Stimulated activated CD4-positive, alpha-beta T cell treated with anti-CD3 and anti-CD28 coated beads, Interleukin-4, amount 100 ng/mL, for 48 hours (primary cell): ENCODE measurements at regions not wholly inside any gene's neighbourhood (a gene's known extent, or its start where the extent isn't known, plus 50 kb on each side); places are given as distances from the start of the nearest gene placed in this dataset.

Experiments
- DNase-seq, 2 donors: peaks; one replicate each; pipeline ENCODE4 v3.0.0-alpha.2; 2020; ENCODE audit warnings: low read depth in 2 of 2

DNA sequence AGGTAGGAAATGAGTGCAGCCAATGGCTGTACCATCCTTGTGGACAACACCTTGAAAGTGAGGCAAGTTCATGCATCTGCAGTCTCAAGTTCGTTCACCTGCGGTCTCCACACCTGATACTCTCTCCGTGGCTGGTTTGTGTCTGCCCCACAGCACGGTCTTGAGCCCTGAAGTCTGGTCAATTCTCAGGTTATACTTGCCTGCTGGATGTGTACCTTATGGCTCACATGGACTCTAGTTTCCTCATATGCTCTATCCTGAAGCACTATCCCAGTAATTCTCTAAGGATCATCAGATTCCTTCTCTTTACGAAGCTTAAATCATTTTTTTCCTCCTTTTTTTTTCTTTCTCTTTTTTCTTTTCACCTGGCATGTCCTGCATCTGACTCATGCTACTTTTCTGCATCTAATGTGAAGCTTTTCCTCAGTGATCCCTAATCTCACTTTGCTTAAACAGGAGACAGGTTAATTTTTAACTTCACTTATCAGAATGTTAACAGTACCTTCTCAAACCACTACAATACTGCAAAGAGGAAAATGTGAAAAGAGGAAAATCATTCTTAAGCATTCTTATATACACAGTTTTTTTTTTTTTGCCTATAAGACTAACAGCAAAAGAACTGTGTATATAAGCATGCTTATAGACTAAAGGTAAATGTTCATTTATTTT lies 511.2 kb downstream of the SOX11 start:
- no peak for DNase-seq

DNA sequence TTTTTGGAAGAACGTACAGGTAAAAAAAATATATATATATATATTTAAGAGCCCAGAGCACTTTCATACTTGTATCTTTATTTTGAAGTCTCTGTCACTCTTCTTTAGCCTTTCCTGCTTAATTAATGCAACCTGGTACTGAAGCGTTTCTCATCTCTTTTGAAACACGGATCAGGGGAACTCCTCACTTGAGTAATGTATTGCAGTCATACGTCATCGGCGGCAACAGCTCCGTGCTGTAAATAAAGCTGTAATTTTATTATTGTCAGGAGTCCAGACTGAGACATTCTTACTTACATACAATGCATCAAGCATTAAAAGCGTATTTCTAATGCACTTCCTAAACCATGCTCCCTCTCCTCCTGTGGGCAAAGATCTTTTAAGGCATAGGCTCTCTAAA lies 514.7 kb downstream of the SOX11 start:
- DNase-seq = no peak

DNA sequence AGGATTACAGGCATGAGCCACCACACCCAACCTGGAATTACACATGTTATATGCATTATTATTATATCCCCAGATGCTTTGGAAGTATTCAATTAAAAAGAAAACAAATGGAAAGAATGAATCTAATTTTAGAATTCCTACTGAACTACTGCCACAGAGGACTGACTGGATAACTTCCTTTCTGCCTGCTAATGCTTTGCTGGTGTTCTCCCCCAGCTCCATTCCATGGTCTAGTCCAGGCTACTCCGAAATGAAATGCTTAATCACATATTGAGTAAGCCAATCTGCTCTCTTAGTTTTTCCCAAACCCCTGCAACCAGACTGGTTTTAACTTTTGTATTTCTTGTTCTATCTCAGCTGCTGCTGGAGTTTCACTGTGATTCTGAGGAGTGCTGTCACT lies 519.1 kb downstream of the SOX11 start:
- DNase-seq = no peak

DNA sequence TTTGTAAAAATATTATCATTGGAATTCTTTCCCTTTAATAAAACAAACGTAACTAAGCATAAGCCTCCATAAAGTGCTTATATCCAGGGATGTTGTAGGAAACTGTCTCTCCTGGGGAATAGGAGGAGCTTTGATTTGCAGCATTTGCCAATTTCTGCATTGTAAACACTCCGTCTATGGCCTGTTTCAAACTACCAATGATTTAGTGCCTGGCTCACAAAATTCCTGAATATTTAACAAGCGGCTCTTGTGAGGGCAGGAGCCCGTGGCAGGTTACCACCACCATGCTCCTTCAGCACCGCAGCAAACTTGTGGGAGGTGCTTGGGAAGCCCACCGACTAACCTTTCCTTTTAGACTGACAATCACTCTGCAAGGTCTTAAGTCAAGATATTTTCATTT lies 520.3 kb downstream of the SOX11 start:
- DNase-seq = no peak

DNA sequence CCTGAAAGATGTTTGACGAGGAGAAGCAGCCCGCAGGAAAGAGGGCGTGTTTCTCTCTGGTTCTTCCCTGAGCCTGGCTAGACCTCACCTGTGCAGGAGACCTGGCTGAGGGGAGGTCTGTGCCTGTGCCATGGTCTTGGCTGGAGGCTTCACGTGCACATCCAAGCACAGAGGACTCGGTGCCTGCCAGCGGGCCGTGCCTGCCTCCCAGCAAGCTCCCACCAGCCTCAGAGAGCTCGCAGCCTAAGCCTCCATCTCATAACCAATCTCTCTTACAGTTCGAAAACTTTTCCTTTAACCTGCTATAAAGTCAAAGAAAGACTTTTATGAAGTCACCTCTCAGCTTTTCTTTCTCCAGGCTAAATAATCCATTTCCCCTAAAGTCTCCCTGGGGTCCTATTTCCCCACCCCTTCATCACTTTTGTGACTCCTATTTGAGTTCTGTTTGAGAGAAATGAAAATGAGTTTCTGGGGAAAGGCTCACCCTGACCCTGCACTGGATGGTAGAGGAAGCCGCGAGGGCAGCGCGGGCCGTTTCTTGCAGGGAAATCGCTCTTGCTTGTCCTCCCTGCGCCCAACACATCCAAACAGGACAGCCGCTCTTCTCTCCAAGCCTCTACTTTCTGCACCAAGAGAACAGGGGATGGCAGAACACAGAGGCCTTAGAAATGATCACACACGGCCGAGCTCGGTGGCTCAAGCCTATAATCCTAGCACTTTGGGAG lies 521.0 kb downstream of the SOX11 start:
- no peak for DNase-seq

DNA sequence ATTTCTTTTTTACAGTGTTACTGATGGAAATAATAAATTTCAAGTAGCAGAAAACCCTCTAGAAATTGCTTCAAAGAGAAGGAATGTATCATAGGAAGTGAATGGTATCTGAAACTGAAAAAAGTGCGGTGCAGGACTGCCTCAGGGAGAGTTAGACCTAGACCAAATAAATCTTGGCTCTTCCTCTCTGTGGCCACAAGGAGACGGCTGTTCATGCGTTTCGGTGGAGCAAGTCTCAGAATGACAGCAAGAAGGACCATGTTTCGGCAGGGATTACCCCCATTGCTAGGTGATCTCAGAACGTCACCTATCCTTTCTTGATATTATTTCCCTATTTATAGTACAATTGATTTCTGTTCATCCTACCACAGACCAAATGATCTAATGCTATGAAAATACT lies 522.3 kb downstream of the SOX11 start:
- DNase-seq = no peak

DNA sequence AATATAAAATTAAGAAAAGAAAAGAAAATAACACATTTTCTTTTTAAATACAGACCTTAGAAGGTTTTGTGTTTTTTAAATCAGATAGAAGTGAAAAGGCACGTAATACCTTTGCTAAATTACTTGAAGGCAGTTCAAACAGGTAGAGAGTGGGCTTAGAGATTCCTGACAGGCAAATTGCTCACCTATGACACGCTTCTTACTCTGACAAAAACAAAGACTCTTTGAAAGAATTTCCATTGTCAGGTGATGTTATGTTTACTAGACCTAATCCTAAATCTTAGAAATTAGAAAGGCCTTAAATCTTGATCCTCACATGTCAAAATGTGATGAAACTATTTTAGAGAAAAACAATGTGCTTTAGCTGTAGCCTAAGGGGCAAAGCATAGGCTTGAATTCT lies 522.9 kb downstream of the SOX11 start:
- DNase-seq = no peak

DNA sequence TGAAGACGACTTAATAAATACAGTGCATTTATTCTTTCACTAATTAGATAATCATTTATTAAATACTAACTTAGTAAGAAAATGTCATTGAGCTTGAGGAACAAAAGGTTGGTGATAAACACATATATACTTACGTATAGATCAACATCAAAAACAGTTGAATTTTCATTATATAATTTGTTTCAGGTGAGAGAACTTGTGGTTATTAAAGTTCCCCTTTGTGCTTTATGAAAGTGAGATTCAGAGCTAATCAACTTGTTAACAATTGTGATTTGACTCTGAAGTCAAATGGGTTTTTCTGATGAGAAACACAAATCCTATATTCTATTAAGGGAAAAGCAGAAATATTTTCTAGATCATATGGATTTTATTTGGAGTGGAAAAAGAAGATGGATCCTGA lies 524.0 kb downstream of the SOX11 start:
- no peak for DNase-seq

DNA sequence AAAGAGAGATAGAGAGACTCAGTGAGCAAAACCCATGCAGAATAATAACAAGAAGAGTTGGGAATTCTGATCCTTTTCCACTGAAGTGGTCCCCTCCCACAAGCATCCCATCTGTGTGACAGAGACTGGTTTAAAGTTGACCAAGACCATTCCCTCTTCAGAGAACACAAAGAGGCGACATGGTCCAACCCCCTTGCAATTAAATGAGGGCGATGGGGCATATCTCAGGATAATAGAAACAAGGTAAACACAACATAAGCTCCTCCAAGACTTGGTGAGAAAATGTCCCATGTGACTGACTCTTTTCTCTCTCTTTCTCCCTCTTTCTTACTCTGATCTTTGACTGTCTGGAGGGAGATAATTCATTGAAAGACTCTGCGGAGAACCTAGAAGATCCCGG lies 526.7 kb downstream of the SOX11 start:
- no peak for DNase-seq

DNA sequence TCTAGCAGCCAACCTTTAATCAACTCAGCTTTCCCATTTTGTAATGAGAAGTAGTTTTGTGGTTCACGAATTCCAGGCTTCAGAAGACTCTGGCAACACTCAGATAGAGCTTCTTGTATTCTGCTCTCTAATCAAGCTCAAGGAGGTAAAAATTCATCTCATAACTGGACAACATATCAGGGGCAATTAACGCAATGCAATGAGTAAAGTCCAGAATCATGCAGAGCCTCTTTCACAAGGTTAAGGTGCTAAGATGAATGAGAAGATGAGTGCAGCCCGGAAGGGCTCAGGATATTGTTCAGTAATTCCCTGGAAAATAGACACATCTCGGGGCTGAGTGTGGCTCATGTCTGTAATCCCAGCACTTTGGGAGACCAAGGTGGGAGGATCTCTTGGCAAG lies 527.7 kb downstream of the SOX11 start:
- DNase-seq = no peak

DNA sequence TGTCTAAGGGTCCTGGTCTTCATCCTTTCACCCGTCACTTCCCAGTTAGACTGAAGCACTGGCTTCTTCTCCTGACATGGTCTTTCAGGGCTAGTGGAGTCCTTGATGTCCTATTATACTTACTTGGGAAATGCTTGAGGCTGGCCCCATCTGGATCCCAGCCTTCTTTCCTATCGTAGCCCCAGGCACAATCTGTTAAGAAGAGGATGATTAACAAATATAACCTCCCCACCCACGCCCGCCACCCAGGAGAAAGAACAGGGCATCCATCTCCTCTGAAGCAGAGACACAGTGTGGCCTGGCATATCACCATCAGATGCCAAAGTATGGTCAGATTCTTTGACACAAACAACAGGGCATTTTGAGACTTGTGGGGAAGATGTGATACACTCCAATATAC lies 530.1 kb downstream of the SOX11 start:
- no peak for DNase-seq

DNA sequence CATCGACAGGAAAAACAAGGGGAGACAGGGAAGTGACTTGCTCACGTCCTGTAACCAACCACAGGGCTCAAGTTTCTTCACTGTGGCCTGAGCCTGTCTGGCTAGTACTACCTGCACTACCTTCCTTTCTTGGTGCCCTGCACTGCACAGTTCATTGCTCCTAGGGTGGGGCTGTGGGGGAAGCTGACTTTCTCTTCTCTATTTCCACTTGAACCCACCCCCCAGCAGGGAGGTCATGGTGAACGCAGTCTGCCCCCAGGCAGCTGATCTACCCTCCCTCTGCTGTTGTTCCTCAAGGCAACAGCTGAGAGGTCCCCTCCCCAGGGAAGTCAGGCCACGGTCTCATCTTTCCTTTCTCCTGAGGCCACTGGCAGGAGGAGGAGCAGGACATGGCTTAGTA lies 532.1 kb downstream of the SOX11 start:
- DNase-seq = no peak

DNA sequence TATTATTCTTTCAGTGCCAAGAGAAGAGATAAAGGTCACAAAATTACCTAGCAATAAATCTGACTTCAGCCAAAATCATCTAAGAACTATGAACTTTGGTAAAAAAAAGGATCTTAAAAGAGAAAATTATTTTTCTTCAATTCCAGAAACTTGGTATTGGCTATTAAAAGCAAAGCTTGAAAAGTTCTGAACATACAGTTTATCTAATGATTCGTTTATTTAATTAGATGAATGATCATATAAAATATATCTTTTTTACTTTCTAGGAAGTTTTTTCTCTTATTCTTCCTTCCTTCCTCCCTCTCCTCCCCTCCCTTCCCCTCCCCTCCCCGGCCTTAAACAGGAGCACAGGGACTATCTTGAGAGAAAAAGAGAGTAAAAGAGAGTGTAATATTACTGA lies 536.1 kb downstream of the SOX11 start:
- no peak for DNase-seq

DNA sequence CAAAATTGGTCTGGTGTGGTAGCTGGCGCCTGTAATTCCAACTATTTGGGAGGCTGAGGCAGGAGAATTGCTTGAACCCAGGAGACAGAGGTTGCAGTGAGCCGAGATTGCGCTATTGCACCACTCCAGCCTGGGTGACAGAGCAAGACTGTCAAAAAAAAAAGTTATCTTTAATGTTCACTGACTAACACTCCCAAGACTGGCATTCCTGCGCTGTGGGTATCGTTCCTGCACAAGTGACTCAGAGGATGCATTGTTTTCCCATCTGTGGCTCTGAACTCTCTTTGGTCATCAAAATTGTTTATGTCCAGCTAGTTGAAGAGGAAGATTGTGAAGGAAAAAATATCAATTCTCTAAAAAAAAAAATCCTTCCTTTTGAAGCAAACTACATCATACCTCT lies 539.0 kb downstream of the SOX11 start:
- no peak for DNase-seq

DNA sequence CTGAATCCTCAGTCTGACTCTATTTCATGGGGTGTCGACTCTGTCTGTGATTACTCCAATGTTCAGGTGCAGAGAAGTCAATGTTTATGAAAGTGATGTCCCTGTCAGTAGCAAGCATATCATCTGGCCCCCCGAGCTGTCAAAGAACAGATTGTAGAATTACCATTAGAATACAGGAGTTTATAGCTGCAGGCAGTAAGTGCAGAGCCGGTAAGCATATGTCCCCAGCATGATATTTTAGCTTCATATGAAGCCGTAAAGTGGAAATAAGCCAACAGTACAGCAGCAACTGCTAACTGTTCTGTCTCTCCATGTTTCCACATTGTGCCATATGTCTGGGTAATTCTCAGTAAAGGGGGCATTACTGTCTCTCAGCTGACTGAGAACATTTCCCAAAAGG lies 541.8 kb downstream of the SOX11 start:
- no peak for DNase-seq

DNA sequence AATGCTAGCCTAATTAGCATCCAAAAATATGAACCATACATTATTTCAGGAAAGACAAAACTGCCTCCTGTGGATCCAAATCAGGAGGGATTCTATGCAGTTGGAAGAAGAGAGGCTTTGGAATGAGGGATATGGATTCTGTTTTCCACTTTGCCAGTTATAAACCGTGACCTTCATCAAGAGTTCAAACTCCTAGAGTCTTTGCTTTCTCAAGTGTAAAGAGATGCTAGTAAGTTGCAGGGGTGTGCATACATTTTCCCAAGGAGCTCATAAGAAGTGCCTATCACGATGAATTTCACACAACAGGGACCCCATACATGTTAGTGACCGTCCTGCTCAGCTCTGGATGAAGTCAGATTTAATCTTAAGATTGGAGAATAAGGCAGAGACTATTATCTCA lies 542.5 kb downstream of the SOX11 start:
- no peak for DNase-seq

DNA sequence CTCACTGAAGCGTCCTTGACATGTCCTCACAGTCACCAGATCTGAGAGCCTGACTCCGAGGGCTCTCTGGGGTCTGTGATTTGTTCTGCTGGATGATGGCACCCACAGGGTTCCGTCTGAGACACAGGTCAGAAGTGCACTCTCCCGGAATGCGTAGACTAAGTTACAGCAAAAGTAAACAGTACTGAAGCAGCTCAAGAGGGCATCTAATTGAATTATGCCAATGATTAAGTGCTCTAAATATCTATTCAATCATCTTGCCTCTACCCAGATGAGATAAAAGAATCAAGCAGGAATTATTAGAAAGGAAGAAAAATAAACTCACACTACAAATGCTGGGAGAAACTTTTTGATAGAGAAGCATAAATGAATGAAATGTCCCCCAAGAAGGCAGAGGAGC lies 544.1 kb downstream of the SOX11 start:
- DNase-seq = no peak

DNA sequence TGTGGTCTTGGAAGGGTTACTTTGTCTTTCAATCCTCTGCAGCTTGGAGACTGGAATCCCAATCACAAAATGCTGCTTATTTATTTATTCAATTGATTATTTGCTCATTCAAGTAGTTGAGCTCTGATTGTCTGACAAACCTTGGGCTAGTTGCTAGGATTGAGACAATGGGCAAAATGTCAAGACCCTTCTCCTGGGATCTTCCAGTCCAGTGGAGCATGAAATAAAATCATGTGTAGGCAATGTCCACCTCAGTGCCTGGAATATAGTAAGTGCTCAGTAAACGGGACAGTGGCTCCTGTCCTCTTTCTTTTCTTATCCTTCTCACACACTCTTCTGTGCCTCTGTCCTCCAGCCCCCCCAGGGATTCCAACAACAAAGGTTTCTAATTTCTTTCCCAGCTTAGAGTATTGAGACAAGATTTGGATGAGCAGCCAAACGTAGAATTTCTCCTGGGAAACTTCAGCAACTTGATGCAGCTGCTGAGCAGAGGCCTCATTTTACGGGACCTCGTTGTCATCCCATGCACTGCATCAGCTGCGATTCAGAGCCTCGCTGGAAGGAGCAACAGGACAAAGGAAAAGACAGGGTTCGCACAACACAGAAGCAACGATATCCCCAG lies 545.0 kb downstream of the SOX11 start:
- DNase-seq = no peak

DNA sequence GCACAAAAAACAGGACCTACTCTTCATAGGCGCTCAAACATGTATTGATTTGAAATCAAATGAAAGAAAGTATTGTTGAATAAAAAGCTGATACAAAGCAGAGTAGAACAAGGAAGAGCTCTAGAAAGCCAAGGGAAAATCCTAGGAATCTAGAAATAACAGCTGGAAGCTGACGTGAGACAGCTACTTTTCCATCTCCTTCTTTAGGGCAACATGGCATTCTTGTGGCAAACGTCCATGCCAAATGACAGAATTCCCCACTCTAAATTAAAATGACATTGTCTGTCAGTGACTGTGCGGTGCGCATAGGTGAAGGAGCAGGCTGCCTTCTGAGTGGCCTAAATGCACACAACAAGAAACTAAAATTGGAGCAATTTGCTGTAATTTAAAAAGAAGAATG lies 557.4 kb downstream of the SOX11 start:
- DNase-seq = no peak

DNA sequence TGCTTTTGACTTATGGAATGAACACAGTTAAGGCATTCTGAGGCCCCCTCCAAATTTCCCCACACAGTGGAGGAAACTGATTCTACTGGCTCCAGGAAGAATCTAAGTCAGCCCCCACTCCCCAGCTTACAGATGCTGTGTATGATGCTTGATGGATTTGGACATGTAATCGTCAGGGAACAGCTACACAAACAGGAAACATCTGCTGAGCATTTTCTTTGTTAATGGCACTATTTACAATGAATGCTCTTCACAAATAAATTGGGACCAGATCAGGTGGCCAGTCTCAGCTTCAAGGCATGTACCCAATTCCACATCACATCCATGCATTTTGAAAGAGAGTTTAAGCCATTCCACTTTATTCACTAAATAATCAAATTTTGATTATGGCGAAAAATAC lies 562.3 kb downstream of the SOX11 start:
- no peak for DNase-seq

DNA sequence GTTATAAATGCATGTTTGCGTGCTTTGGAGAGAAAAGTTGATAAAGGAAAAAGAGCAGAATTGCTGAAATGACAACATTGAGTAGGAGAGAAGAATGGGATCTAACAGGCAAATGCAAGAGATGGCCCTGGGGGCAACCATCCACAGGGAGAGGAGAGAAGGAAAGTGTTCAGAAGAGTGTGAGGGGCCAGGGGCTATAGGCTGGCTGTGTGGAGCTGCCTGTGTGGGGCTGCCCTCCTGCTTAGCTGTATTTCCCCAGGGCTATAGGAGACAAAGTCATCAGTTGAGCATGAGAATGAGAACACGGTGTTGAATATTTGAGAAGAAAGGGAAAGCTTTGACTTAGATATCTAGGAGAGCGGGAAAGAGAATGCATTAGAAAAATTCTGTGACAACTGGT lies 572.0 kb downstream of the SOX11 start:
- DNase-seq = no peak

DNA sequence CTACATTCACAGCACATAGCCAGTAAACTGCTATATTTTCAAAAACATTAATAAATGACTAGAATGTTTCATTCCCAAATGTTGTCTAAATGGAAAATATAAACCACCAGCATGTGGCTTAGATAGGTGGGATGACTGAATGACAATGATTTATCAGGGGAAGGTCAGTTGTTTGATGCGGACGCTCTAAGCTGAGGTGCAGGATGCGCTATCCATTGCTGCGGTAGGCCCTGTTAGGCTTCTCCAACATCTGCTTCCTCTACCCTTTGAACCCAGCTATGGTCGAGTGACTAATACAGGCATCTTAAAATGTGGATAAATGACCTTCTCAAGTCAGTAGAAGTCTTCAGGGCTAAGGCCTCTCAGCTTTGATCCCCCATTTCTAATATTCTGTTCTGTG lies 584.2 kb downstream of the CMPK2 start:
- no peak for DNase-seq

DNA sequence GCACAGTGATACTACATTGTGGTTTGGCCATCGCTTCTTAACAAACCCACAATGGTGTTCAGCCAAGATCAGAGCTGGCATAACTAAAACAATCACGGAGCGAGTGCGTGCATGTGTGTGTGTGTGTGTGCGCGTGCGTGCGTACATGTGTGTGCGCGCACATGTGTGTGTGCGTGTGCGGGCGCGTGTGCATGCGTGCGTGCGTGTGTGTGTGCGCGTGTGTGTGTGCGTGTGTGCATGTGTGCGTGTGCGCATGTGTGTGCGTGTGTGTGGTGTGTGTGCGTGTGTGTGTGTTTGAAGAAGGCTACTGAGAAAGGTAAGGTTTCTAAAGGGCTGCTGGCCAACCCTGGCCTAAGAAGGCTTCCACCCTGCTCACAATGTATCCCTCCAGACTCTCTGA lies 582.4 kb downstream of the CMPK2 start:
- no peak for DNase-seq

DNA sequence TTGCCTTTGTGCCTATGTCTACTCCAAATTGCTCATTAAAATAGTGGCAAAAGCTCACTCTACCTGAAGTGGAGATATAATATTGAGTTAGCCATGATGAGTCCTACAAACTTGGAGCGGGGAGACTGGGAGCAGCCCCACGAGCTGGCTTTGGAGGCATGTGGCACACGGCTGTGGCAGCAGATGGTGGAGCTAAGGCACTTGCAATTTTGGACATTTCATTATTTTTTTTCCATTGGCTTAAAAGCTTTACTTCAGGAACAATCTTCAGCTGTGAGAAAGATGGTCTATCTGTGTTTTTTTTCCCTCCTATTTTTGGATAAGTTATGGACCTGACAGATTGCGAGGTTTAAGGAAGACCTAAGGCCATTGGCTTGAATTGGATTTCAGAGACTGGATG lies 578.3 kb downstream of the CMPK2 start:
- no peak for DNase-seq
